Endodermal cell (in vitro differentiated cells): ENCODE measurements at regions not wholly inside any gene's neighbourhood (a gene's known extent, or its start where the extent isn't known, plus 50 kb on each side); places are given as distances from the start of the nearest gene placed in this dataset.

ENCODE experiments used
- DNase-seq: peaks from one replicate; pipeline ENCODE4 v3.0.0-alpha.2; 2017
- H3K27ac ChIP-seq: 2 replicates; pipeline ENCODE4 v1.5.1; 2013; ENCODE audit warnings: mild to moderate bottlenecking, low read depth, low read length, moderate library complexity
- H3K27me3 ChIP-seq: 2 replicates; pipeline ENCODE4 v1.6.1; 2013; ENCODE audit warnings: mild to moderate bottlenecking, low read length, moderate library complexity; ENCODE audit not compliant: insufficient read depth, control insufficient read depth, poor library complexity, severe bottlenecking
- H3K36me3 ChIP-seq: 2 replicates; pipeline ENCODE4 v1.7.0; 2013; ENCODE audit warnings: mild to moderate bottlenecking, low read length, moderate library complexity; ENCODE audit not compliant: control insufficient read depth, insufficient read depth
- H3K4me1 ChIP-seq: one replicate; pipeline ENCODE4 v1.7.0; 2013; ENCODE audit warnings: low read length; ENCODE audit not compliant: control insufficient read depth, insufficient read depth
- H3K4me3 ChIP-seq: 2 replicates; pipeline ENCODE4 v1.5.1; 2013; ENCODE audit warnings: mild to moderate bottlenecking, low read length, moderate library complexity
- H3K9ac ChIP-seq: 2 replicates; pipeline ENCODE4 v1.6.1; 2013; ENCODE audit warnings: mild to moderate bottlenecking, low read length, moderate library complexity; ENCODE audit not compliant: poor library complexity, severe bottlenecking; ENCODE audit errors: extremely low read depth
- H3K9me3 ChIP-seq: 2 replicates; pipeline ENCODE4 v1.6.1; 2013; ENCODE audit warnings: mild to moderate bottlenecking, low read length, moderate library complexity; ENCODE audit not compliant: control insufficient read depth
- H3K27ac Mint-ChIP-seq: 2 replicates; pipeline ENCODE4 v1.8.0; 2020; ENCODE audit warnings: mixed read lengths
- H3K27me3 Mint-ChIP-seq: 2 replicates; pipeline ENCODE4 v1.8.0; 2021; ENCODE audit warnings: mild to moderate bottlenecking, mixed read lengths; ENCODE audit not compliant: insufficient read depth
- H3K36me3 Mint-ChIP-seq: 2 replicates; pipeline ENCODE4 v1.8.0; 2020; ENCODE audit warnings: low read depth, mixed read lengths
- H3K4me1 Mint-ChIP-seq: 2 replicates; pipeline ENCODE4 v1.8.0; 2020; ENCODE audit warnings: mixed read lengths
- H3K4me3 Mint-ChIP-seq: 2 replicates; pipeline ENCODE4 v1.8.0; 2020; ENCODE audit warnings: mild to moderate bottlenecking, moderate library complexity, mixed read lengths
- H3K9me3 Mint-ChIP-seq: 2 replicates; pipeline ENCODE4 v1.8.0; 2020; ENCODE audit warnings: mild to moderate bottlenecking, mixed read lengths
- CTCF ChIP-seq: fragments of 200-600 bp; sonication (generic); conservative IDR thresholded peaks from 2 replicates; pipeline ENCODE4 v1.5.0; 2021; ENCODE audit warnings: antibody characterized with exemption, mild to moderate bottlenecking
- WGBS, 2 experiments: methylation state at CpG; one replicate each; pipeline versions ENCODE4 v1.1.5 to v1.1.7; 2013; ENCODE audit warnings: missing lambda C conversion rate in 2 of 2, mixed read lengths in 1 of 2; ENCODE audit not compliant: insufficient coverage in 1 of 2, insufficient read length in 1 of 2; 5-methylcytosine and 5-hydroxymethylcytosine counted together

GRCh38 chr4:1459722-1460511 is 53.7 kb upstream of the NKX1-1 start:
- H3K4me1 Mint-ChIP-seq = peaks cover 2% of the 10 kb centered on the region
- H3K27ac Mint-ChIP-seq = no peak overlapping the region
- H3K36me3 Mint-ChIP-seq = no peaks in the 10 kb centered on the region
- H3K4me1 ChIP-seq = no peaks in the 10 kb centered on the region
- no peak overlapping the region for H3K9ac ChIP-seq
- peaks cover 32% of the 10 kb centered on the region for H3K27me3 ChIP-seq
- H3K27ac ChIP-seq = no peak overlapping the region
- H3K9me3 ChIP-seq = no peaks in the 10 kb centered on the region
- H3K4me3 ChIP-seq = no peak overlapping the region
- TF ChIP-seq CTCF = no peak
- 54 to 72% methylated on average over 10 to 26 of the region's 26 CpGs for WGBS, 2 experiments
- H3K9me3 Mint-ChIP-seq = peaks cover 17% of the 10 kb centered on the region
- peak; percentile 55 for DNase-seq
- H3K4me3 Mint-ChIP-seq = no peak overlapping the region
- no peaks in the 10 kb centered on the region for H3K36me3 ChIP-seq
- H3K27me3 Mint-ChIP-seq = peaks cover 28% of the 10 kb centered on the region

GRCh38 chr4:1459081-1459721 is 53.0 kb upstream of the NKX1-1 start:
- Mint-ChIP-seq H3K4me3 (no peak overlapping the region), H3K9me3 (peaks cover 17% of the 10 kb centered on the region), H3K27me3 (peaks cover 32% of the 10 kb centered on the region), H3K36me3 (no peaks in the 10 kb centered on the region), H3K27ac (no peak overlapping the region), H3K4me1 (peaks cover 2% of the 10 kb centered on the region)
- Histone ChIP-seq H3K4me1 (no peaks in the 10 kb centered on the region), H3K36me3 (no peaks in the 10 kb centered on the region), H3K9me3 (no peaks in the 10 kb centered on the region), H3K4me3 (no peak overlapping the region), H3K9ac (no peak overlapping the region), H3K27ac (no peak overlapping the region), H3K27me3 (peaks cover 32% of the 10 kb centered on the region)
- TF ChIP-seq CTCF = no peak
- 43 to 54% methylated on average over 13 to 16 of the region's 16 CpGs for WGBS, 2 experiments
- peak; percentile 67 for DNase-seq

GRCh38 chr4:1458581-1458980 is 52.3 kb upstream of the NKX1-1 start:
- Mint-ChIP-seq H3K27ac (no peak overlapping the region), H3K4me1 (peaks cover 2% of the 10 kb centered on the region), H3K4me3 (no peak overlapping the region), H3K36me3 (no peaks in the 10 kb centered on the region), H3K27me3 (peaks cover 32% of the 10 kb centered on the region), H3K9me3 (peaks cover 22% of the 10 kb centered on the region)
- Histone ChIP-seq H3K9ac (no peak overlapping the region), H3K27me3 (peaks cover 32% of the 10 kb centered on the region), H3K4me3 (no peak overlapping the region), H3K36me3 (no peaks in the 10 kb centered on the region), H3K9me3 (no peaks in the 10 kb centered on the region), H3K27ac (no peak overlapping the region), H3K4me1 (no peaks in the 10 kb centered on the region)
- no peak for DNase-seq
- TF ChIP-seq CTCF = no peak
- WGBS, 2 experiments = 81 to 87% methylated on average over 3 of the region's 3 CpGs
